PC-3 (cell line): ENCODE measurements at regions not wholly inside any gene's neighbourhood (a gene's known extent, or its start where the extent isn't known, plus 50 kb on each side); places are given as distances from the start of the nearest gene placed in this dataset.

Source experiments
- CTCF ChIP-seq: fragments of 300-600 bp; sonication (generic); conservative IDR thresholded peaks from 2 replicates; pipeline ENCODE4 v1.5.1; 2017; ENCODE audit warnings: antibody characterized with exemption, low read depth, mild to moderate bottlenecking, low read length
- EZH2 ChIP-seq: fragments of 300-600 bp; sonication (generic); IDR thresholded peaks from one replicate; pipeline ENCODE4 v1.6.1; 2017; ENCODE audit warnings: antibody characterized with exemption, mild to moderate bottlenecking, low read length; ENCODE audit not compliant: unreplicated experiment
- EZH2phosphoT487 ChIP-seq: fragments of 300-600 bp; sonication (generic); IDR thresholded peaks from 2 replicates; pipeline ENCODE4 v1.6.1; 2018; ENCODE audit warnings: mild to moderate bottlenecking, antibody characterized with exemption, low read length, borderline replicate concordance

DNA sequence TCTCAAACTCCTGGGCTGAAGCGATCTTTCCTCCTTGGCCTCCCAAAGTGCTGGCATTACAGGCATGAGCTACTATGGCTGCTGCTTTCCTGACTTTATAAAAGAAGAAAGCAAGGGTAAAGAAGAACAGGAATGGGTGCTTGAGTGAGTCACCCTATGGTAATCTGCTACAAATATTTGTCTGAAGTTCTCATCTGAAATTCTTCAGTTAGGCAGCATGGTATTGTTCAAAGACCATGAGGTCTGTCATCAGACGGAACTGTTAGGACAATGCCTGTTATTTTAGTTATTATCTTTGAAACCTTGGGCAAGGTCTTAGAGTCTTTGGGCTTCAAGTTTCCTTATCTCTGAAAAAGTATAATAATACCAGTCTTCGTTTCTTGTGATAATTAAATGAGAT is 695.8 kb downstream of the RNF144A start:
- TF ChIP-seq CTCF (no peak), EZH2 (no peak), EZH2phosphoT487 (no peak)
